HG03175 (cell line): ENCODE measurements at regions not wholly inside any gene's neighbourhood (a gene's known extent, or its start where the extent isn't known, plus 50 kb on each side); places are given as distances from the start of the nearest gene placed in this dataset.
"Not testable (repeated sequence)": the region's sequence is repeated elsewhere in the genome, so short reads cannot be mapped to it uniquely, and the experiment has no call there.

ENCODE experiments used
- ATAC-seq: cut with Tn5 transposase; IDR thresholded peaks from one replicate; pipeline ENCODE4 v1.9.1; 2021; ENCODE audit warnings: mild to moderate bottlenecking, moderate library complexity; ENCODE audit not compliant: unreplicated experiment

DNA sequence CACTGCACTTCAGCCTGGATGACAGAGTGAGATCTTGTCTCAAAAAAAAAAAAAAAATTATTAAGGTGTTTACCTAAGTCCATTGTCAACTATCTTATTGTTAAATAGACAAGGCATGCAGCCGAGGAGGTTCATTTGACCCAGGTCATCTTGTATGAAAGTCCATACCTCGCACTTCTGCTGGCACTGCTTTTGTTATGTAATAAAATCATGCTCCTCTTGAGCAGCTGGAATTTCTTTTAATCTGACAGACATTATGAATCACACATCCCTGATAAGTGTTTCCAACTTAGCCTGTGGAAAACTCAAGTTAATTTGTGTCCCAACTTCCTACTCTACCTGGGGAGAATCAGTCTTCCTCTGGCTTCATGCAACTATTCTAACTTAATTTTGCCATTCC lies 315.6 kb upstream of the KLF4 start:
- ATAC-seq: no peak

- ATAC-seq: no peak
Measured at GRCh38 chr9:107794259-107794658, 304.7 kb upstream of the KLF4 start.

DNA sequence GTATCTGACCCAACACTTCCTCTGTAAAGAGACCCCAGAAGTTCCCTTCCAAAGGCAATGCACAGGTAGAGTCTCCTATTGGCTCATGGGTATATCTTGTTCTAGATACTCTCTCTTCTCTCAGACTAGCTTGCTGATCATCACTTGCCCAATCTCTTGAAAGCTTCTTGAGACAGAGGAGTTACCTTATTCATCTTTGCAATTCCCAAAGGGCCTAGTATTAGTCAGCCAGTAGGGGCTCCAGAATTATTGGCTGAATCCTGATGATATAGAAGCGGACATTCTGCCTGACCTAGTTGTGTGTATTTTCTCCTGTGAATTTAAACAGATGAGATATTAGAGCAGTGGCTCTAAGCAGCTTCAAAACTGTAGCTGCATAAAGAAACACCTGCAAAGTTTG lies 304.0 kb upstream of the KLF4 start:
- ATAC-seq: no peak

- no peak for ATAC-seq
Measured at GRCh38 chr9:107792596-107792995, 303.0 kb upstream of the KLF4 start.

- no peak for ATAC-seq
Measured at GRCh38 chr9:107792006-107792405, 302.4 kb upstream of the KLF4 start.

GRCh38 chr9:107789001-107789700 lies 299.6 kb upstream of the KLF4 start:
- ATAC-seq: no peak

DNA sequence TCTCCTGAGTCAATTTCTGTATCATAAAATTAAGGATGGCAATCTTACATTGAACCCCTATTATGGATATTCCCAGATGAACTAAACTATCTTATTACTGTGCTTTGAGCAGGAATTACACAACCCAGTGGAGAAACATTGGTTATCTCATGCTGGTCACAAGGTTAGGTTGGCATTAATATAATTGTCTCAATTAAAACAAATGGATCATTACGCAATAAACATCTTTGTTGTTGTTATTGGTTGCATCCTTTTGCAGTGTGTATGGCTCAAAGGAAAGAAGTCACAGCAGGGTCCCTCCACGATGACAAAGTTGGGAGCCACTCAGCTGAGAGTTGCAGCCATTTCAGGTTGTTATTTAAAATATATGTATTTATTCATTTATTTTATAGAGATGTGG lies 297.0 kb upstream of the KLF4 start:
- ATAC-seq: no peak

DNA sequence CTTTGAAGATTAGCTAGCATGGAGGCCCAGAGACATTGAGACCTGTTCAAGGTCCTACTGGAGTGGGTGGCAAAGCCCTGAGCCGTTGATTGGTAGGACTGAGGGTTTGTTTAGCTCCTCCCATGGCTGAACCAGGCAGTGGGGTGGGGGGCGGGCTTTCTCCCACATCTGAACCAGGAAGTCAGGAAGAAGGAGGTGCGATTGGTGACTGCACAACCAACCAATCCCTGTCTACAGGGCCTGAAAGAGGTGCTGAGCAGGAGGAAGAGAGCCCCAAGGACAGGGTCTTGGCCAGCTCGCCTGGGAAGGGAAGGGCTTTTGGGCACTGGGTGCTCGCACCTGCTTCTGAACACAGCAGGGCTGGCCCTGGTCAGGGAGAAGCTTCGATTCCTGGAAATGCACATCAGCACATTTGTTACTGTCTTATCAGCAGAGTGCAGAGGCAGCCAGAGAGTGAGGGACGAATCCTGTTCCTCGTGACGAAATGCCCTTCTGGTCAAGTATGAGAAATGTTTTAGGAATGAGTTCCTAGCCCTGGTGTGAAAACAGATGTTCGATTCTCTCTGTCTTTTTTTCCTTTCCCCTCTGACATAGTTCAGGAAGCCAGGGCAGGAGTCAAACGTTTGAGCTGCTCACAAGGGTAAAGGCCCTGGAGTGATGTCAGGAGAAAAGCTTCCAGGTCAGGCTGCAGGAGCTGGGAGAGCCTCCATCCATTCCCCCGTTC lies 294.8 kb upstream of the KLF4 start:
- ATAC-seq: no peak

DNA sequence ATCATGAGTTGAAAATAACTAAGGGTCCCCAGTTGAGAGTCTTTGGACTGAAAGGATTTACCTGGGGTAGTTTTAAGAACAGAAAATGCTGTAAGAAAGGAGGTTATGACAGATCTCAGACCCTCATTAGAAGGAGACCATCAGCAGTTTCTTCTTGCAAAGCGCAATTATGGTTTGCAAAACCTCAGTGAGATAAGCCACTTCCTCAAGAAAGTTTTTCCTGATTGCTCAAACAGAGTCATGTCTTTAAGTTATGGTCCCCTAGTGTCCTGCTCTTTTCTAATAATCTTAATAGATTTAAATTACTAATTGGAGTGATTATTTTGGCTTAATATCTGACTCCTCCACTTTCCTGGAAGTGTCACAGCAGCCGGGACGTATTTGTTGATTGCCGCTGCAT lies 293.2 kb upstream of the KLF4 start:
- ATAC-seq: no peak

- ATAC-seq: no peak
Measured at GRCh38 chr9:107782381-107782780, 292.8 kb upstream of the KLF4 start.

- no peak for ATAC-seq
Measured at GRCh38 chr9:107780960-107781359, 291.4 kb upstream of the KLF4 start.

DNA sequence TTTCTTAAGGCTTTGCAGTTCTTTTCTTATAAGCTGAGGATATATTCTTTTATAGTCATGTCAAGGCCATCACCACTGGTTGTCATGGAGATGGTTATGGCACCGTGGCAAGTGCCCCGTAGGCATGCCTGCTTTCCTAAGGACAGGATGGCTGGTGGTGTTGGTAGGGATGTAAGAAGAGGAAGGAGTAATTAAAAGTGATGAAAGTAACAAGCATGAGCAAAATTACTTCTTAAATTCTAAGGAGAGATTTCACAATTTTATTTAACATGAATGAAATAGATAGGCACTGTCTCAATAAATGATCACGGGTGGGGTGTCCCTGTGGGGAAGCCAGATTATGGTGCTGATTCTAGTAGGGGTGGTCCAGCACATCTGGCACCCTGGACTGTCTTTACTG lies 290.2 kb upstream of the KLF4 start:
- no peak for ATAC-seq

- no peak for ATAC-seq
Measured at GRCh38 chr9:107778661-107779060, 289.1 kb upstream of the KLF4 start.

DNA sequence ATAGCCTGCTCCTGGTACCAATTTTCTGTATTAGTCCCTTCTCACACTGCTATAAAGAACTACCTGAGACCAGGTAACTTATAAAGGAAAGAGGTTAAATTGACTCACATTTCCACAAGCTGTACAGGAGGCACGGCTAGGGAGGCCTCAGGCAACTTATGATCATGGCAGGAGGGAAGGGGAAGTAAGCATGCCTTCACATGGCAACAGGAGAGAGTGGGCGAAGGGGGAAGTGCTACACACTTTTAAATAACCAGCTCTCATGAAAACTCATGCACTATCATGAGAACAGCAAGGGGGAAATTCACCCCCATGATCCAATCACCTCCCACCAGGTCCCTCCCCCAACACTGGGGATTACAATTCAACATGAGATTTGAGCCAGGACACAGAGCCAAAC lies 284.5 kb upstream of the KLF4 start:
- ATAC-seq: not testable (repeated sequence)

DNA sequence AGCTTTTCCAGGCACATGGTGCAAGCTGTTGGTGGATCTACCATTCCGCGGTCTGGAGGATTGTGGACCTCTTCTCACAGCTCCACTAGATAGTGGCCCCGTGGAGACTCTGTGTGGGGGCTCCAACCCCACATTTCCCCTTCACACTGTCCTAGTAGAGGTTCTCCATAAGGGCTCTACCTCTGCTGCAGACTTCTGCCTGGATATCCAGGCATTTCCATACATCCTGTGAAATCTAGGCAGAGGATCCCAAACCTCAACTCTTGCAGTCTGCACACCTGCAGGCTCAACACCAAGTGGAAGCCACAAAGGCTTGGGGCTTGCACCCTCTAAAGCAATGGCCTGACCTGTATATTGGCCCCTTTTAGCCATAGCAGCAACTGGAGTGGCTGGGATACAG lies 283.4 kb upstream of the KLF4 start:
- ATAC-seq: no peak

- no peak for ATAC-seq
Measured at GRCh38 chr9:107770716-107771115, 281.1 kb upstream of the KLF4 start.

GRCh38 chr9:107768224-107768623 lies 278.7 kb upstream of the KLF4 start:
- no peak for ATAC-seq

DNA sequence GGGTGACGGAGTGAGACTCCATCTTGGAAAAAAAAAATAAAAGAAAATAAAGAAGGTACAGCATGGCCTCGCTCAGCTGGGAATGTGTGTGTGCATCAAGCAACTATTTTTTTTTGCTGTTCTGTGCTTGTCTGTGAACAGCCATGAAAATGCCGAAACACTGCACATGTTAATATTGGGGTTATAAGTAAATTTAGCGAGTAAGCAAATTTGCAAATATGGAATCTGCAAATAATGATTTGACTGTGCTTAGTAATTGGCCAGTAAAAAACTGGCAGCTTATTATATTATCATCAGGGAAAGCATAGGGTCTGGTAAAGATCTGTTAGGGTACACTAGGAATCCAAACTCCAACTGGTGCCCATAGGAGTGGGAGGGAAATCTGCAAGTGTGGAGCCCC lies 278.1 kb upstream of the KLF4 start:
- ATAC-seq: no peak

- not testable (repeated sequence) for ATAC-seq
Measured at GRCh38 chr9:107763469-107763868, 273.9 kb upstream of the KLF4 start.

DNA sequence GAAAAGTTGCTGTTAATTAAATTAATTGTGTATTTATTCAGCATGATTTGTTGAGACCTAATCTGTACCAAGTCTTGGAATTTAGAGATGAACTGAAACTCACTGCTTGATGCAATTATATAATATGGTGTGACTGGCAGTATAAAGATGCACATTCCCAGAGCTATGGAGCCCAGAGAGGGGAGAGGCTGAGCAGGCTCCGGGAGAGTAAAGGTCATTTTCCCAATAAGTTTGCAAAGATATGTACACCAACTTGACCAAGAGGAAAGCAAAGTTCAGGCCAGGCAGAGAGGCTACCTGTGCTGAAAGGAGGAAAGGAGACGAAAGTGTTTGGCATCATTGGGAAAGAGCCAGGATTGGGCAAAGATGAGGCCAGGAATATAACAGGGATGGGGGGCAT lies 271.7 kb upstream of the KLF4 start:
- ATAC-seq: no peak

- ATAC-seq: no peak
Measured at GRCh38 chr9:107760469-107761242, 271.1 kb upstream of the KLF4 start.

GRCh38 chr9:107759823-107760166 lies 270.2 kb upstream of the KLF4 start:
- no peak for ATAC-seq
